ENCODE measurements at regions not wholly inside any gene's neighbourhood (a gene's known extent, or its start where the extent isn't known, plus 50 kb on each side); places are given as distances from the start of the nearest gene placed in this dataset.

- DNase-seq = no peak
Measured at GRCh38 chr12:58593557-58594304, 326.6 kb downstream of the LRIG3 start.

GRCh38 chr12:58596381-58596780 is 323.9 kb downstream of the LRIG3 start:
- DNase-seq = no peak

- DNase-seq = no peak
Measured at GRCh38 chr12:58601529-58601928, 318.8 kb downstream of the LRIG3 start.

DNA sequence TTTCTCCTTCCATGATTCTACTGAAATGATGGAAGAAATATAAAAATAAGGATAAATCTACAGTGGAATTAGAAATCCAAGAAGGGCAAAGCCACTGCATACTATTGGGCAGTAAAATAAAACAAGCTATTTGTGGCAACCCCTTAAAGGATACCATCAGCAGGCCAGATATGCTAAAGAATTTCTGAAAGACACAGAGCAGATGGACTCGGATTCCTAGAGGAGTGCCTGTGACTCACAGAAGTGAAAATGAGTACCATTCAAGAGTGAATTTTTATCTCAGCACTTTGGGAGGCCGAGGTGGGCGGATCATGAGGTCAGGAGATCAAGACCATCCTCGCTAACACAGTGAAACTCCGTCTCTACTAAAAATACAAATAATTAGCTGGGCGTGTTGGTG is 318.1 kb downstream of the LRIG3 start:
- DNase-seq = no peak

GRCh38 chr12:58602736-58603135 is 317.6 kb downstream of the LRIG3 start:
- no peak for DNase-seq

- DNase-seq = no peak
Measured at GRCh38 chr12:58607805-58608204, 312.5 kb downstream of the LRIG3 start.

- no peak for DNase-seq
Measured at GRCh38 chr12:58608711-58609110, 311.6 kb downstream of the LRIG3 start.

DNA sequence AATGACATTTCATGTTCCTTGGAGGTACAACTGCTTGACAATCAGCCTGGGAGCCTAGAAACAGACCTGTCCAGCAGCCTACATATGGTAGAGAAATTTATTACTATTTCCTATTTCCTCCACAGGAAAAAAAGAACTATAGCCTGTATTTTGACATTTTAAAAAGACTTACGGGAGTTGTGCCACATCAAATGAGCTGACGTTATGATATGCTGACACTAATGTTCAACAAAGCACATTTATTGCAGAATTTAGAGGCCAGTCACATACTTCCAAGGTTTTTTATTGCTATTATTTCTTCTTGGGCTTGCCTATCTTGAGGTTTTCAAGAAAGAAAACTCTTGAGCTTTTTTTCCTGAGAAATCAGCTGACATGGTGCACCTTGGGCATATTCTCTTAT is 305.3 kb downstream of the LRIG3 start:
- DNase-seq = no peak

DNA sequence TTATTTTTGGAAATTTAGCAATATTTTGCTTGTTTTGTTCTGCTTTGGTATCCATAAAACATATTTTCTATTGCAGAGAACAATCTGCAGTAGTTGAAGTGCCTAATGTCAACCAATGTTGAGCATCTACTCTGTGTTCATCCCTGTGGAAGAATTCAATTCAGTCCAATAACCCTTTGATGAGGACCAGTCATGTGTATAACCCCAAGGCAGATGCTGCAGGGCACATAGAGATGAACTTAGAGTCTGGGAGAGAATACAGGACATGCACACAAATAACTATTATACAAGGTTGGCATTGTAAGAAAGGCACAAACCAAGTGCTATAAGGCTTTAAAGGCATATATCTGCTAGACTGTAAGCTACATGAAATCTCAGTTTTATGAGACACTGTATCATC is 304.7 kb downstream of the LRIG3 start:
- DNase-seq = no peak

GRCh38 chr12:58616618-58617017 is 303.7 kb downstream of the LRIG3 start:
- no peak for DNase-seq

GRCh38 chr12:58621126-58621525 is 299.2 kb downstream of the LRIG3 start:
- DNase-seq = no peak

DNA sequence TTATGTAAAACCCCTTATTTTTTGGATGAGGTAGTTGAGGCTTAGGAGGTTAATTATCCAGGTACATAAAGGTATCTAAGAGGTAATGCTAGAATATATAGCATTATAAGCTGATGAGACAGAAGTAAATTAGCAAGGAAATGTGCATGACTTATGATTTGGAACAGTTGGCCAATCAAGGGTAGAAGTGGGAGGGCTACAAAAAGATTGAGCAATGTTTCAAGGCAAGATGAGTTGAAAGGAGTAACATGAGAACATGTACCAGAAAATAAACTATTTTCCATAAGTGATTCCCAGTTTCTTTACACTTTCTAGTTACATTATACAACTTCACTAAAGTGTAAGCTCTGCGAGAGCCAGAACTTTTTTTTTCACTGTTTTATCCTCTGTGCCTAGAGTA is 290.9 kb downstream of the LRIG3 start:
- DNase-seq = no peak

GRCh38 chr12:58633479-58633878 is 286.8 kb downstream of the LRIG3 start:
- DNase-seq = no peak

DNA sequence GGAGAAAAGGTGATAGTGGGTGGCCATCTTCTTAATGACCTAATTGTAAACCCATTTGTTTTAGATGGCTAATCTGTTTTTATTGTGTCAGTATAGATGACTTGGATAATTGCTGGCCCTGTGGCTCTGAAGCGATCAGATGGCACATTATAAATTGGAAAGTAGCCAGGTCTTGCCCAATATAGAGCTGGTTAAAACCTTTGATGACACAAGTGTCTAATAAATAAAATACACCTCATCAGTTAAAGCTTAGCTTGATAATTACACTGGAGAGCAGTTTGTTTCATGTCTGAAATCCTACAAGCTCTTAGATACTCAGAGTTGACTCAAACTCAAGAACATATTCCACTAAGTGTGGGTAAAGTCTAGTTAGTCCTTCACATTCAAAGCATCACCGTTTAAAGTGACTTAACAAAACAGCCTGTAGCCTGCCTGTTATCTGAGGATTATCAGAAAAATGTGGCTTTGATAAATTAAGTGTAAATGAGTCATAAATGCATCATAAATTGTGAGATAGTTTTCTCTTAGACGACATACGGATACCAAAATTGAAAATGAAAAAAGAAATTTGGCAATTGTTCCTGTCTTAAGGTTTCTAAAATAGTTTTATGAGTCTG is 280.9 kb downstream of the LRIG3 start:
- DNase-seq = no peak

- DNase-seq = no peak
Measured at GRCh38 chr12:58640314-58640713, 280.0 kb downstream of the LRIG3 start.

GRCh38 chr12:58645946-58646345 is 274.4 kb downstream of the LRIG3 start:
- DNase-seq = no peak

- DNase-seq = no peak
Measured at GRCh38 chr12:58647495-58647894, 272.8 kb downstream of the LRIG3 start.

DNA sequence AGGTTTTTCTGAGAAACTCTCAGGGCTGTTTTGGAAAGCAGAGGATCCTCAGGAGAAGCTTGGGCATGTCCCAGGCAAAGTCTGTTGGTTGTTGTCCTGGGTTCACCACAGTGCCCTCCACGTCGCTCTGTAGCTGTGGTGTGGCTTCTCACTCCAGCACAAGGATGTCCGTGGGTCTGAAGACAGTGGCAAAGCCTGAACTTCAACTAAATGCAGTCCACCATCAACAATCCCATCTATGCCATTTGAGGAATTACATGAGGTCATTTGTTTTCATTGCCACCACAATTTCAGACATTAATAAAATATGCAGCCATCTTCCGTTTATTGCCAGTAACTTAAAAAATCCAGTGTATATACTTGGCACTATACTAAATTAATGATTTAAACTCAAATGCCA is 272.1 kb downstream of the LRIG3 start:
- DNase-seq = no peak

- no peak for DNase-seq
Measured at GRCh38 chr12:58651850-58652249, 268.5 kb downstream of the LRIG3 start.

DNA sequence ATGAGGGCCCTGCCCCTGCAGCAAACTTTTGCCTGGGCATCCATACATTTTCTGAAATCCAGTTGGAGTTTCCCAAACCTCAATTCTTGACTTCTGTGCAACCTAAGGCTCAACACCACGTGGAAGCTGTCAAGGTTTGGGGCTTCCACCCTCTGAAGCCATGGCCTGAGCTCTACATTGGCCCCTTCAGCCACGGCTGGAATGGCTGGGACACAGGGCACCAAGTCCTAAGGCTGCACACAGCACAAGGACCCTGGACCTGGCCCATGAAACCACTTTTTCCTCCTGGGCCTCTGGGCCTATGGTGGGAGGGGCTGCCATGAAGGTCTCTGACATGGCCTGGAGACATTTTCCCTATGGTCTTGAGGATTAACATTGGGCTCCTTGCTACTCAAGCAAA is 266.3 kb downstream of the LRIG3 start:
- DNase-seq = no peak

DNA sequence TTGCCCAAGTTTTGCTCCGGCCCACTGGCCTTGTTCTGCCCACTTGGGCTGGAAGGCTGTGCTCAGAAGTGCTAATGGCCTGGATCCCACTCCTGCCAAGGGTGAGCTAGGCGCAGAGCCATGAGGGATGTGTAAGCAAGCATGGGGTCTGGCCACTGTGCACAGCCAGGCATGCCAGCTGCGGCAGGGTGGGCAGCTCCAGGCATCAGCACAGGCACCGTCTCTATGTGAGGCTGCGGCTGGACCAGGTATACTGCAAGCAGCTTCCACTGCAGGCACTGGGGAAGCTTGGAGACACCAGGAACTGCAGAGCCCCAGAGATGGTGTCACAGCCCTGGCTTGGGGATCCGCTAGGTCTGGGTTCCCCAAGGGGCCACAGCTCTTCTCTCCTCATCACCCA is 264.9 kb downstream of the LRIG3 start:
- DNase-seq = no peak

DNA sequence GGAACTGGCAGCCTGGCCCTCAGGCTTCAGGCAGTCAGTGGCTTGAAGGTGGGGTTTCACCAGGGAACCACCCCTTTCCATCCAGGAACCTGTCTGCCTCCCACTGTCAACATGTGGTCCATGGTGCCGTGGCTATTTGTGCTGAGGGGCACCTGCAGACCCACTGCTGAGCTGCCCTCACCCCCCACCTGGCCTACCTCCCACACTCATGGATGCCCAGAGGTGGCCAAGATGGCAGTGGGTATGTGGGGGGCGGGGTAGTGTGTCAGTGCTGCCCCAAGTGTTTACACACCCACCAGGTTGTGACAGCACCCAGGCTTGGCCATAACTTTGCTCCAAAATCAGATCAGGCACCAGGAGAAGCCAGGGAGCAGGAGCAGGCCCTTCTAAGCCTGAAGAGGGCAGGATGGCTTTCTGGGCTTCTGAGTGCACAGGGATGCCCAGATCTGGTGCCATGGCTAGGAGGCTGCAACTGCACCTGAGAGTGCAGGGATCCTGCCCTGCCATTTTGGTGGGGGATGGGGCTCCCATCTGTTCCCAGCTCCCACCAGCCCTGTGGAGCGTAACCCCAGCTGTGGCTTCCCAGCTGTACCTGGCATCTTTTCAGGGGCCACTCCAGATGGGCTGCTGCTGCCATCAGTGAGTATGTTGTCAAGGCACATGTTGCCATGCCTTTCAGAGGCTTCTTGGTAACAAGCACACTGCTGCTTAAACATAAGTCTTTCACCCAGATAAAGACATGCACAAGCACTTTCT is 263.9 kb downstream of the LRIG3 start:
- DNase-seq = no peak

GRCh38 chr12:58657190-58657589 is 263.1 kb downstream of the LRIG3 start:
- DNase-seq = no peak

DNA sequence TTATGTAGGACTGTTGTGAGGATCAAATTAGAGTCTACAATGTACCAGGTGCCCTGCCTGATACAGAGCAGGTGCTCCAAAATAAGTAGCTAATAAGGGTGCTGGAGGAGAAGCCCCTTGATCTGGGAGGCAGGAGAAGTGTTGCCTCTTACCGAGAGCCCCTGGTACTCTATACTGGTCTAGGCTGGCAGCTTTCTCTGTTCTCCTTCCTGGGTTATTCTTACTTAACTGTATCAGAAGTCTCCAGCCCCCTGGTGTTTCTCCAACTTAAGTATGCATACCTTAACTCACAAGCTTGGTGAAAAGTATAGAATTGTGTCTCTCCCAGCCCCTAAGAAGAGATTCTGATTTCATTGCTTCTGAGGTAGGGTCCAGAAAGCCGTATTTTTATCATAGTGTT is 254.9 kb downstream of the LRIG3 start:
- DNase-seq = no peak
